Astrocyte of the hippocampus (primary cell): ENCODE measurements at regions not wholly inside any gene's neighbourhood (a gene's known extent, or its start where the extent isn't known, plus 50 kb on each side); places are given as distances from the start of the nearest gene placed in this dataset.

Experiments
- DNase-seq: peaks from one replicate; pipeline ENCODE4 v3.0.0; 2011; ENCODE audit warnings: low read depth, low spot score

- peak; percentile 95 for DNase-seq
These were observed 66.2 kb upstream of the SNX9 start for GRCh38 chr6:157756708-157757429.

GRCh38 chr6:157757430-157758403 is 65.3 kb upstream of the SNX9 start:
- DNase-seq = no peak

- no peak for DNase-seq
These were observed 64.5 kb upstream of the SNX9 start for GRCh38 chr6:157758516-157759023.

- DNase-seq = no peak
These were observed 64.0 kb upstream of the SNX9 start for GRCh38 chr6:157759028-157759427.

GRCh38 chr6:157760137-157760536 is 62.9 kb upstream of the SNX9 start:
- DNase-seq = no peak

- DNase-seq = peak; percentile 78
These were observed 62.3 kb upstream of the SNX9 start for GRCh38 chr6:157760589-157761330.

GRCh38 chr6:157761331-157761921 is 61.6 kb upstream of the SNX9 start:
- DNase-seq = peak; percentile 84

GRCh38 chr6:157761926-157762325 is 61.1 kb upstream of the SNX9 start:
- DNase-seq = no peak

GRCh38 chr6:157762636-157763035 is 60.4 kb upstream of the SNX9 start:
- DNase-seq = no peak

GRCh38 chr6:157763129-157763903 is 59.7 kb upstream of the SNX9 start:
- DNase-seq = peak; percentile 76

GRCh38 chr6:157763904-157764177 is 59.2 kb upstream of the SNX9 start:
- no peak for DNase-seq

GRCh38 chr6:157764178-157765068 is 58.6 kb upstream of the SNX9 start:
- DNase-seq = peak; percentile 97

- DNase-seq = no peak
These were observed 55.9 kb upstream of the SNX9 start for GRCh38 chr6:157766901-157767774.

- no peak for DNase-seq
These were observed 55.3 kb upstream of the SNX9 start for GRCh38 chr6:157767775-157768156.

GRCh38 chr6:157768304-157768703 is 54.7 kb upstream of the SNX9 start:
- no peak for DNase-seq

GRCh38 chr6:157768863-157769551 is 54.0 kb upstream of the SNX9 start:
- DNase-seq = no peak

- DNase-seq = no peak
These were observed 53.1 kb upstream of the SNX9 start for GRCh38 chr6:157769776-157770426.

- DNase-seq = no peak
These were observed 52.1 kb upstream of the SNX9 start for GRCh38 chr6:157770946-157771345.
